HL-60 (cell line): ENCODE measurements at regions not wholly inside any gene's neighbourhood (a gene's known extent, or its start where the extent isn't known, plus 50 kb on each side); places are given as distances from the start of the nearest gene placed in this dataset.

ENCODE experiments used
- DNase-seq, 2 experiments: peaks; one replicate each; pipeline ENCODE4 v3.0.0-alpha.2; 2010 to 2020; ENCODE audit warnings: low read depth in 1 of 2, low spot score in 1 of 2
- H3K27ac ChIP-seq: fragments of 250-450 bp; sonication (Bioruptor Pico); replicated peaks from 2 replicates; pipeline ENCODE4 v1.5.1; 2020; ENCODE audit warnings: mild to moderate bottlenecking, moderate library complexity
- H3K27me3 ChIP-seq: fragments of 250-450 bp; sonication (Bioruptor Pico); 2 replicates; pipeline ENCODE4 v1.5.1; 2021; ENCODE audit warnings: mild to moderate bottlenecking, moderate library complexity; ENCODE audit not compliant: insufficient read depth, poor library complexity, severe bottlenecking
- H3K4me3 ChIP-seq: replicated peaks from 2 replicates; pipeline ENCODE4 v1.5.1; 2011; ENCODE audit warnings: mild to moderate bottlenecking, control low read depth, low read length; ENCODE audit not compliant: insufficient read depth
- GABPA ChIP-seq: IDR thresholded peaks from 2 replicates; pipeline ENCODE4 v1.6.1; 2012; ENCODE audit warnings: low read depth
- POLR2AphosphoS5 ChIP-seq: IDR thresholded peaks from 2 replicates; pipeline ENCODE4 v1.6.1; 2012; ENCODE audit warnings: low read depth
- REST ChIP-seq: IDR thresholded peaks from 2 replicates; pipeline ENCODE4 v1.6.1; 2012; ENCODE audit warnings: low read depth; ENCODE audit not compliant: insufficient replicate concordance
- SPI1 ChIP-seq: IDR thresholded peaks from 2 replicates; pipeline ENCODE4 v1.6.1; 2012; ENCODE audit warnings: low read depth, mild to moderate bottlenecking, borderline replicate concordance
- TF ChIP-seq, protein P1 (sequence below): IDR thresholded peaks from one replicate; pipeline ENCODE4 v1.5.1; 2011; ENCODE audit warnings: low read length, control low read depth, inconsistent platforms; ENCODE audit not compliant: insufficient read depth

- no peak for DNase-seq
- Histone ChIP-seq H3K27ac (no peak overlapping the region), H3K27me3 (no peaks in the 10 kb centered on the region), H3K4me3 (no peak overlapping the region)
- no peak for TF ChIP-seq GABPA
- TF ChIP-seq SPI1 = no peak
- TF ChIP-seq, protein P1, sequence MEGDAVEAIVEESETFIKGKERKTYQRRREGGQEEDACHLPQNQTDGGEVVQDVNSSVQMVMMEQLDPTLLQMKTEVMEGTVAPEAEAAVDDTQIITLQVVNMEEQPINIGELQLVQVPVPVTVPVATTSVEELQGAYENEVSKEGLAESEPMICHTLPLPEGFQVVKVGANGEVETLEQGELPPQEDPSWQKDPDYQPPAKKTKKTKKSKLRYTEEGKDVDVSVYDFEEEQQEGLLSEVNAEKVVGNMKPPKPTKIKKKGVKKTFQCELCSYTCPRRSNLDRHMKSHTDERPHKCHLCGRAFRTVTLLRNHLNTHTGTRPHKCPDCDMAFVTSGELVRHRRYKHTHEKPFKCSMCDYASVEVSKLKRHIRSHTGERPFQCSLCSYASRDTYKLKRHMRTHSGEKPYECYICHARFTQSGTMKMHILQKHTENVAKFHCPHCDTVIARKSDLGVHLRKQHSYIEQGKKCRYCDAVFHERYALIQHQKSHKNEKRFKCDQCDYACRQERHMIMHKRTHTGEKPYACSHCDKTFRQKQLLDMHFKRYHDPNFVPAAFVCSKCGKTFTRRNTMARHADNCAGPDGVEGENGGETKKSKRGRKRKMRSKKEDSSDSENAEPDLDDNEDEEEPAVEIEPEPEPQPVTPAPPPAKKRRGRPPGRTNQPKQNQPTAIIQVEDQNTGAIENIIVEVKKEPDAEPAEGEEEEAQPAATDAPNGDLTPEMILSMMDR = no peak
- no peak for TF ChIP-seq REST
- TF ChIP-seq POLR2AphosphoS5 = no peak
Measured at GRCh38 chr5:135271533-135272310, 127.3 kb downstream of the MACROH2A1 start.

DNA sequence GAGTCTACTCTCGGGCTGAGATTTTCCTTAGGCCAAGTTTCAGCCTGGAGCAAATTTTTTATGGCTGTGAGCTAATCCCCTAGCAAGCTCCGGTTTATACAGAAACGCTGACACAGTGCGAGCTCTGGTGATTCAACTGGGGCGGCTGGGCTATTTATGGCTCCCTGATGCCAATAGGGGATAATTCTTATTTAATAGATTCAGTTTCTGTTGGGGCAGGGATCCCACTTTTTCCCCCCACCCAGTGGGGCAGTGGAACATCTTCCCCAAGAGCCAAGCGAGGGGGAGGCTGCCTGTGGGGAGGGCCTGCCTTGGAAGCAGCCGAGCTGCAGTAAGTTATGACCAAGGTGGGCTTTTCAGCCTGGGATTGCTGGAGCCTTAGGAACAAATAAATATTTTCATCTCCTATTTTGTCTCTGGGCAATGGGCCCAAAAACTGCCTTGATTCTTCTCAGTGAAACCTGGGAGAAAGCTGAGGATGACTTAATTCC is 129.1 kb downstream of the MACROH2A1 start:
- Histone ChIP-seq H3K27me3 (no peaks in the 10 kb centered on the region), H3K4me3 (no peak overlapping the region), H3K27ac (no peak overlapping the region)
- no peak for DNase-seq
- TF ChIP-seq GABPA (no peak), POLR2AphosphoS5 (no peak), REST (no peak), SPI1 (no peak)
- TF ChIP-seq, protein P1 = no peak

DNA sequence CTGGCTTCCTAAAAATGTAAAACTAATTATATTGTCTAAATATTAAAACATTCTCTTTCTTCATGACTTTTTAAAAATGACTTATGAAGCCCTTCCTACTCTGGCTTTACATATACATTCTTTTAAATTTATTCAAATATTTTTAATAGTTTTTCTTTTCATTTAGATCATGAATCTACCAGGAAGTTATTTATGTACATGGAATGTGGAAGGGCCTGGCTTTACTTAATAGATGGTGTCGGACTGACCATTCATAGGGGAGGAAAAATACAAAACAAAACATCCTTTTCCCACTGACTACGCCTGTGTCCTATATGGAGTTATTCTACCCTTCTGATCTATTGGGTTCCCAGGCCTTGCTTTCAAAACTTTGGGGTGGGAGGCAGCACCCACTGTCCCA is 129.8 kb downstream of the MACROH2A1 start:
- Histone ChIP-seq H3K4me3 (no peak overlapping the region), H3K27ac (no peak overlapping the region), H3K27me3 (no peaks in the 10 kb centered on the region)
- TF ChIP-seq REST = no peak
- no peak for TF ChIP-seq GABPA
- TF ChIP-seq, protein P1 = no peak
- no peak for TF ChIP-seq SPI1
- no peak for TF ChIP-seq POLR2AphosphoS5
- DNase-seq = no peak
